ENCODE measurements at regions not wholly inside any gene's neighbourhood (a gene's known extent, or its start where the extent isn't known, plus 50 kb on each side); places are given as distances from the start of the nearest gene placed in this dataset.

- no peak overlapping the region for H2BK12ac ChIP-seq (ENCODE audit: low read depth, low read length)
- no peak overlapping the region for H4K8ac ChIP-seq (ENCODE audit: extremely low read depth, insufficient read depth, low read length)
- ChIA-PET POLR2A (ENCODE audit: partially characterized antibody) (no interaction called here), CTCF (ENCODE audit: partially characterized antibody) (no interaction called here)
- H2BK20ac ChIP-seq (ENCODE audit: low read length) = no peak overlapping the region
- H2BK5ac ChIP-seq (ENCODE audit: low read depth, low read length) = no peak overlapping the region
- no peaks in the 10 kb centered on the region for H3K36me3 ChIP-seq (ENCODE audit: control insufficient read depth in 2 of 4, insufficient read depth in 4 of 4, low read length in 3 of 4)
- no peaks in the 10 kb centered on the region for H4K20me1 ChIP-seq (replicated peaks in 1 of 2; ENCODE audit: control insufficient read depth in 1 of 2, insufficient read depth in 2 of 2, low read length in 2 of 2)
- H3K23ac ChIP-seq (ENCODE audit: insufficient read length) = no peak overlapping the region
- no peaks in the 10 kb centered on the region for H3K79me2 ChIP-seq (ENCODE audit: control insufficient read depth in 1 of 2, insufficient read depth in 2 of 2, low read length in 2 of 2)
- H3K9me3 ChIP-seq (ENCODE audit: insufficient read depth in 2 of 2, low read depth in 1 of 2, low read length in 1 of 2) = no peaks in the 10 kb centered on the region
- no peaks in the 10 kb centered on the region for H3K4me1 ChIP-seq (replicated peaks in 1 of 4; ENCODE audit: control insufficient read depth in 3 of 4, insufficient read depth in 4 of 4, low read length in 3 of 4)
- no peak overlapping the region for H4K91ac ChIP-seq (replicated peaks; ENCODE audit: insufficient read length, low read length)
- no peak overlapping the region for H4K5ac ChIP-seq (ENCODE audit: insufficient read length, low read depth, low read length)
- TF ChIP-seq JUN (IDR thresholded peaks at IDR 0.05; ENCODE audit: low read depth, low read length) (no peak), SIRT6 (IDR thresholded peaks at IDR 0.05; ENCODE audit: low read length) (no peak), JUND (IDR thresholded peaks at IDR 0.05; ENCODE audit: low read length) (no peak), SP4 (IDR thresholded peaks at IDR 0.05; ENCODE audit: low read length) (no peak), RFX5 (IDR thresholded peaks at IDR 0.05; ENCODE audit: borderline replicate concordance, low read depth, low read length) (no peak), FOSL1 (IDR thresholded peaks at IDR 0.05; ENCODE audit: insufficient read depth, low read depth, low read length) (no peak)
- no peak overlapping the region for H3K27ac ChIP-seq (ENCODE audit: low read depth, low read length)
- no peaks in the 10 kb centered on the region for H3K23me2 ChIP-seq (ENCODE audit: low read depth, low read length)
- H3K4me3 ChIP-seq (ENCODE audit: extremely low read depth in 1 of 4, insufficient read depth in 2 of 4, low read depth in 3 of 4, low read length in 4 of 4) = no peak overlapping the region
- H3K9ac ChIP-seq (replicated peaks in 1 of 4; ENCODE audit: extremely low read depth in 1 of 4, low read depth in 3 of 4, low read length in 3 of 4) = no peak overlapping the region
- no peak overlapping the region for H3K18ac ChIP-seq (ENCODE audit: extremely low read depth, low read length)
- no peak overlapping the region for H3K14ac ChIP-seq (ENCODE audit: insufficient read length)
- H3K79me1 ChIP-seq (ENCODE audit: low read depth, low read length) = no peaks in the 10 kb centered on the region
- H2AFZ ChIP-seq (ENCODE audit: low read length) = no peak overlapping the region; the same call in 1 of the 2 replicates
- H2BK15ac ChIP-seq (ENCODE audit: low read length) = no peak overlapping the region
- no peak overlapping the region for H3K4me2 ChIP-seq (ENCODE audit: insufficient read depth in 1 of 2, low read depth in 2 of 2, low read length in 2 of 2)
- no peak overlapping the region for H3K4ac ChIP-seq (replicated peaks; ENCODE audit: insufficient read length, low read depth, low read length)
- H2AK5ac ChIP-seq (ENCODE audit: low read depth, low read length) = no peak overlapping the region
- no peak overlapping the region for H2BK120ac ChIP-seq (replicated peaks; ENCODE audit: low read depth, low read length)
- H3K27me3 ChIP-seq (replicated peaks in 1 of 4; ENCODE audit: control insufficient read depth in 3 of 4, extremely low read depth in 1 of 4, insufficient read depth in 3 of 4, low read length in 3 of 4) = no peaks in the 10 kb centered on the region
- DNase-seq (ENCODE audit: low read depth in 1 of 2, low spot score in 2 of 2) (no peak), FAIRE-seq (no peak)
- H3K56ac ChIP-seq (replicated peaks; ENCODE audit: insufficient read length, low read depth, low read length) = no peak overlapping the region
- whole genome bisulfite sequencing, 2 experiments (ENCODE audit: extremely low coverage in 1 of 2, insufficient coverage in 1 of 2, insufficient read length in 1 of 2, insufficient replicate concordance in 2 of 2, low coverage in 1 of 2, low lambda C conversion rate in 2 of 2, missing lambda C conversion rate in 1 of 2) = 89% methylated on average over 15 of the region's 15 CpGs; no CpG with 5 or more reads in 1 of the 2 experiments
Measured at GRCh38 chrX:819684-820083, 189.1 kb downstream of the SHOX start.

Data from H1 (cell line).